ENCODE measurements at regions not wholly inside any gene's neighbourhood (a gene's known extent, or its start where the extent isn't known, plus 50 kb on each side); places are given as distances from the start of the nearest gene placed in this dataset.

DNA sequence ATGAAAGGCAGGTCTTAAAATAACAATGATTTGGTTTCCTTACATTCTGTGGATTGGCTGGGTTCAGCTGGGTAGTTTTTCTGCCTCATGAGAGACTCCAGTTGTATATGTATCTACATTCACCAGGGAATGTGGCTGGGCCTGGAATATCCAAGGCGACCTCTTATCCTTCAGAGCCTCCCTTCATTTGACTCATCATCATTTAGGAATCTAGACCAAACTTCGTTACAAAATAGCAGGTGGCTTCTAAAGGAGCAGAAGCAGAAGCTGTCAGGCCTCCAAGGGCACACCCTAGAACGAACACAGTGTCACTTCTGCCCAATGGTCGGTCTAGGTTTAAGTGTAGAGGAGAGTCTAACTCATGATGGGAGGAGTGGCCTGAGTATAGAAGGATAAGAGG is 204.2 kb downstream of the EN1 start:
- no peaks in the 10 kb centered on the region for H3K27me3 ChIP-seq
- no peak overlapping the region for H3K4me3 ChIP-seq
- no peaks in the 10 kb centered on the region for H3K9me3 ChIP-seq
- no peaks in the 10 kb centered on the region for H3K36me3 ChIP-seq
- no peak for DNase-seq
- ATAC-seq = no peak
- in situ Hi-C loops (cut with MboI; ENCODE audit: low sequenced_read_pairs in 4 of 4) (no loop called here), intact Hi-C loops (cut with DNase I; ENCODE audit: low total_unique reads) (no loop called here)
- no peaks in the 10 kb centered on the region for H3K4me1 ChIP-seq
- H3K27ac ChIP-seq = no peak overlapping the region
- TF ChIP-seq POLR2A (IDR thresholded peaks at IDR 0.05) = no peak
- TF ChIP-seq, protein P1, sequence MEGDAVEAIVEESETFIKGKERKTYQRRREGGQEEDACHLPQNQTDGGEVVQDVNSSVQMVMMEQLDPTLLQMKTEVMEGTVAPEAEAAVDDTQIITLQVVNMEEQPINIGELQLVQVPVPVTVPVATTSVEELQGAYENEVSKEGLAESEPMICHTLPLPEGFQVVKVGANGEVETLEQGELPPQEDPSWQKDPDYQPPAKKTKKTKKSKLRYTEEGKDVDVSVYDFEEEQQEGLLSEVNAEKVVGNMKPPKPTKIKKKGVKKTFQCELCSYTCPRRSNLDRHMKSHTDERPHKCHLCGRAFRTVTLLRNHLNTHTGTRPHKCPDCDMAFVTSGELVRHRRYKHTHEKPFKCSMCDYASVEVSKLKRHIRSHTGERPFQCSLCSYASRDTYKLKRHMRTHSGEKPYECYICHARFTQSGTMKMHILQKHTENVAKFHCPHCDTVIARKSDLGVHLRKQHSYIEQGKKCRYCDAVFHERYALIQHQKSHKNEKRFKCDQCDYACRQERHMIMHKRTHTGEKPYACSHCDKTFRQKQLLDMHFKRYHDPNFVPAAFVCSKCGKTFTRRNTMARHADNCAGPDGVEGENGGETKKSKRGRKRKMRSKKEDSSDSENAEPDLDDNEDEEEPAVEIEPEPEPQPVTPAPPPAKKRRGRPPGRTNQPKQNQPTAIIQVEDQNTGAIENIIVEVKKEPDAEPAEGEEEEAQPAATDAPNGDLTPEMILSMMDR (IDR thresholded peaks at IDR 0.05 in 4 of 5, conservative IDR thresholded peaks at IDR 0.05 in 1 of 5) = no peak

DNA sequence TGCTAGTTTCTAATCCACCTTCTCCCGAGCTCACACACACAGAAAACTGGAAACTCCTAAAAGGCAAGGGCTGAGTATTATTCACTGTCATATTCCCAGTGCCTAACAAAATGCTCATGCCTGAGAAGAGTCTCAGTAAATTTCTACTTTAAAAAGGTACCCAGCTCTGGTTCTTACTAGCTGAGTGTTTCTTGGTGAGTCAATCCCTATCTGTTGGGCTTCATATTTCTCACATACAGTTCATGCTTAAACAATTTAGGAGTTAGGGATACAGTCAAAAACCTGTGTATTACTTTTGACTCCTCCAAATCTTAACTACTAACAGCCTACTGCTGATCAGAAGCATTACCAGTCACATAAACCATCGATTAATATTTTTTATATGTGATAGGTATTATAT is 204.9 kb downstream of the EN1 start:
- Histone ChIP-seq H3K4me1 (no peaks in the 10 kb centered on the region), H3K36me3 (no peaks in the 10 kb centered on the region), H3K4me3 (no peak overlapping the region), H3K9me3 (no peaks in the 10 kb centered on the region), H3K27ac (no peak overlapping the region), H3K27me3 (no peaks in the 10 kb centered on the region)
- TF ChIP-seq, protein P1 (IDR thresholded peaks at IDR 0.05 in 4 of 5, conservative IDR thresholded peaks at IDR 0.05 in 1 of 5) = no peak
- TF ChIP-seq POLR2A (IDR thresholded peaks at IDR 0.05) = no peak
- DNase-seq (no peak), ATAC-seq (no peak)
- in situ Hi-C loops (cut with MboI; ENCODE audit: low sequenced_read_pairs in 4 of 4) (no loop called here), intact Hi-C loops (cut with DNase I; ENCODE audit: low total_unique reads) (no loop called here)

GRCh38 chr2:118641711-118642110 is 205.7 kb downstream of the EN1 start:
- ATAC-seq = no peak

GRCh38 chr2:118639371-118639770 is 208.1 kb downstream of the EN1 start:
- in situ Hi-C loops (cut with MboI; ENCODE audit: low sequenced_read_pairs in 4 of 4) = no loop called here
- no peaks in the 10 kb centered on the region for H3K27me3 ChIP-seq
- H3K27ac ChIP-seq = no peak overlapping the region
- TF ChIP-seq POLR2A (IDR thresholded peaks at IDR 0.05) = no peak
- H3K4me3 ChIP-seq = no peak overlapping the region
- intact Hi-C loops (cut with DNase I; ENCODE audit: low total_unique reads) = no loop called here
- ATAC-seq (no peak), DNase-seq (no peak)
- no peaks in the 10 kb centered on the region for H3K4me1 ChIP-seq
- no peaks in the 10 kb centered on the region for H3K9me3 ChIP-seq
- H3K36me3 ChIP-seq = no peaks in the 10 kb centered on the region

More at GRCh38 chr2:118641711-118642110, 205.7 kb downstream of the EN1 start:
- no peaks in the 10 kb centered on the region for H3K27me3 ChIP-seq
- no peaks in the 10 kb centered on the region for H3K9me3 ChIP-seq
- H3K36me3 ChIP-seq = no peaks in the 10 kb centered on the region
- H3K4me1 ChIP-seq = no peaks in the 10 kb centered on the region
- no peak overlapping the region for H3K27ac ChIP-seq
- TF ChIP-seq POLR2A (IDR thresholded peaks at IDR 0.05) = no peak
- TF ChIP-seq, protein P1 (IDR thresholded peaks at IDR 0.05 in 4 of 5, conservative IDR thresholded peaks at IDR 0.05 in 1 of 5) = no peak
- DNase-seq = no peak
- in situ Hi-C loops (cut with MboI; ENCODE audit: low sequenced_read_pairs in 4 of 4) (no loop called here), intact Hi-C loops (cut with DNase I; ENCODE audit: low total_unique reads) (no loop called here)
- H3K4me3 ChIP-seq = no peak overlapping the region

- Histone ChIP-seq H3K36me3 (no peaks in the 10 kb centered on the region), H3K4me3 (no peak overlapping the region), H3K9me3 (no peaks in the 10 kb centered on the region), H3K4me1 (no peaks in the 10 kb centered on the region), H3K27ac (no peak overlapping the region), H3K27me3 (no peaks in the 10 kb centered on the region)
- DNase-seq = no peak
- TF ChIP-seq POLR2A (IDR thresholded peaks at IDR 0.05) = no peak
- TF ChIP-seq, protein P1 (IDR thresholded peaks at IDR 0.05 in 4 of 5, conservative IDR thresholded peaks at IDR 0.05 in 1 of 5) = no peak
- in situ Hi-C loops (cut with MboI; ENCODE audit: low sequenced_read_pairs in 4 of 4) = no loop called here
- ATAC-seq = no peak
- intact Hi-C loops (cut with DNase I; ENCODE audit: low total_unique reads) = no loop called here
Observed at GRCh38 chr2:118638453-118638852, 209.0 kb downstream of the EN1 start.
